Muscle of arm (tissue), 1 donor: ENCODE measurements at regions not wholly inside any gene's neighbourhood (a gene's known extent, or its start where the extent isn't known, plus 50 kb on each side); places are given as distances from the start of the nearest gene placed in this dataset.

Source experiments
- DNase-seq: peaks from one replicate; pipeline ENCODE4 v3.0.0-alpha.2; 2013

- no peak for DNase-seq
Measured at GRCh38 chr15:93166675-93167074, 77.7 kb upstream of the RGMA start.

GRCh38 chr15:93165734-93166470 is 76.9 kb upstream of the RGMA start:
- DNase-seq = no peak

- no peak for DNase-seq
Measured at GRCh38 chr15:93164409-93164808, 75.4 kb upstream of the RGMA start.

GRCh38 chr15:93162560-93162959 is 73.5 kb upstream of the RGMA start:
- DNase-seq = no peak

- DNase-seq = no peak
Measured at GRCh38 chr15:93159930-93160329, 70.9 kb upstream of the RGMA start.

GRCh38 chr15:93158097-93158900 is 69.3 kb upstream of the RGMA start:
- no peak for DNase-seq

GRCh38 chr15:93154666-93155065 is 65.7 kb upstream of the RGMA start:
- DNase-seq = no peak

- DNase-seq = peak; percentile 85
Measured at GRCh38 chr15:93152951-93153350, 63.9 kb upstream of the RGMA start.

GRCh38 chr15:93152360-93152759 is 63.3 kb upstream of the RGMA start:
- DNase-seq = no peak

GRCh38 chr15:93150910-93151881 is 62.2 kb upstream of the RGMA start:
- no peak for DNase-seq

GRCh38 chr15:93146601-93147000 is 57.6 kb upstream of the RGMA start:
- no peak for DNase-seq

- DNase-seq = no peak
Measured at GRCh38 chr15:93146196-93146595, 57.2 kb upstream of the RGMA start.

GRCh38 chr15:93144463-93145236 is 55.6 kb upstream of the RGMA start:
- DNase-seq = no peak

- DNase-seq = no peak
Measured at GRCh38 chr15:93143186-93143585, 54.2 kb upstream of the RGMA start.

- no peak for DNase-seq
Measured at GRCh38 chr15:93141371-93141794, 52.4 kb upstream of the RGMA start.

GRCh38 chr15:93139436-93139835 is 50.4 kb upstream of the RGMA start:
- no peak for DNase-seq

GRCh38 chr15:93138681-93139250 is 49.8 kb upstream of the RGMA start:
- DNase-seq = no peak
